HG02678 (cell line): ENCODE measurements at regions not wholly inside any gene's neighbourhood (a gene's known extent, or its start where the extent isn't known, plus 50 kb on each side); places are given as distances from the start of the nearest gene placed in this dataset.
A peak's percentile ranks its signal among the peaks of the same experiment; 100 is the strongest.
"Not testable (repeated sequence)": the region's sequence is repeated elsewhere in the genome, so short reads cannot be mapped to it uniquely, and the experiment has no call there.

ENCODE experiments used
- ATAC-seq: cut with Tn5 transposase; IDR thresholded peaks from one replicate; pipeline ENCODE4 v1.9.1; 2021; ENCODE audit warnings: mild to moderate bottlenecking, moderate library complexity; ENCODE audit not compliant: unreplicated experiment

- no peak for ATAC-seq
Observed at GRCh38 chr6:26257272-26257671, 107.7 kb upstream of the BTN3A2 start.

GRCh38 chr6:26258212-26258977, 106.6 kb upstream of the BTN3A2 start:
- no peak for ATAC-seq

- ATAC-seq = no peak
Observed at GRCh38 chr6:26260110-26260637, 104.8 kb upstream of the BTN3A2 start.

- ATAC-seq = no peak
Observed at GRCh38 chr6:26260725-26261490, 104.1 kb upstream of the BTN3A2 start.

- no peak for ATAC-seq
Observed at GRCh38 chr6:26264547-26264946, 100.5 kb upstream of the BTN3A2 start.

GRCh38 chr6:26267083-26267589, 97.9 kb upstream of the BTN3A2 start:
- no peak for ATAC-seq

GRCh38 chr6:26268659-26269402, 96.2 kb upstream of the BTN3A2 start:
- no peak for ATAC-seq

- no peak for ATAC-seq
Observed at GRCh38 chr6:26269531-26270485, 95.2 kb upstream of the BTN3A2 start.

- no peak for ATAC-seq
Observed at GRCh38 chr6:26270486-26270861, 94.5 kb upstream of the BTN3A2 start.

- peak; percentile 37 for ATAC-seq
Observed at GRCh38 chr6:26270903-26271667, 93.9 kb upstream of the BTN3A2 start.

GRCh38 chr6:26271668-26272024, 93.4 kb upstream of the BTN3A2 start:
- no peak for ATAC-seq

- peak; percentile 26 for ATAC-seq
Observed at GRCh38 chr6:26272171-26272637, 92.8 kb upstream of the BTN3A2 start.

- no peak for ATAC-seq
Observed at GRCh38 chr6:26273673-26274588, 91.1 kb upstream of the BTN3A2 start.

- ATAC-seq = no peak
Observed at GRCh38 chr6:26275663-26276062, 89.3 kb upstream of the BTN3A2 start.

- ATAC-seq = no peak
Observed at GRCh38 chr6:26276841-26277648, 88.0 kb upstream of the BTN3A2 start.

GRCh38 chr6:26278536-26278935, 86.5 kb upstream of the BTN3A2 start:
- ATAC-seq = no peak

GRCh38 chr6:26279371-26279770, 85.6 kb upstream of the BTN3A2 start:
- not testable (repeated sequence) for ATAC-seq
